ENCODE measurements at regions not wholly inside any gene's neighbourhood (a gene's known extent, or its start where the extent isn't known, plus 50 kb on each side); places are given as distances from the start of the nearest gene placed in this dataset.

GRCh38 chr18:43876286-43876685 lies 599.0 kb upstream of the SYT4 start:
- no peak for DNase-seq (ENCODE audit: low read depth in 2 of 3, low spot score in 1 of 3)

- no peak for DNase-seq (ENCODE audit: low read depth in 2 of 3, low spot score in 1 of 3)
Measured at GRCh38 chr18:43876748-43877147, 599.5 kb upstream of the SYT4 start.

- no peak for DNase-seq (ENCODE audit: low read depth in 2 of 3, low spot score in 1 of 3)
Measured at GRCh38 chr18:43877616-43878321, 600.5 kb upstream of the SYT4 start.

- no peak for DNase-seq (ENCODE audit: low read depth in 2 of 3, low spot score in 1 of 3)
Measured at GRCh38 chr18:43879415-43879814, 602.1 kb upstream of the SYT4 start.

GRCh38 chr18:43882358-43883055 lies 605.2 kb upstream of the SYT4 start:
- DNase-seq (ENCODE audit: low read depth in 2 of 3, low spot score in 1 of 3), result no peak

GRCh38 chr18:43883886-43884285 lies 606.6 kb upstream of the SYT4 start:
- no peak for DNase-seq (ENCODE audit: low read depth in 2 of 3, low spot score in 1 of 3)

- DNase-seq (ENCODE audit: low read depth in 2 of 3, low spot score in 1 of 3), result no peak
Measured at GRCh38 chr18:43886341-43886740, 609.1 kb upstream of the SYT4 start.

GRCh38 chr18:43887491-43887890 lies 610.2 kb upstream of the SYT4 start:
- DNase-seq (ENCODE audit: low read depth in 2 of 3, low spot score in 1 of 3), result no peak

GRCh38 chr18:43888598-43888997 lies 611.3 kb upstream of the SYT4 start:
- DNase-seq (ENCODE audit: low read depth in 2 of 3, low spot score in 1 of 3), result no peak

- DNase-seq (ENCODE audit: low read depth in 2 of 3, low spot score in 1 of 3), result no peak
Measured at GRCh38 chr18:43893001-43893637, 615.8 kb upstream of the SYT4 start.

GRCh38 chr18:43904209-43904837 lies 627.0 kb upstream of the SYT4 start:
- no peak for DNase-seq (ENCODE audit: low read depth in 2 of 3, low spot score in 1 of 3)

- no peak for DNase-seq (ENCODE audit: low read depth in 2 of 3, low spot score in 1 of 3)
Measured at GRCh38 chr18:43914018-43914417, 636.7 kb upstream of the SYT4 start.

- DNase-seq (ENCODE audit: low read depth in 2 of 3, low spot score in 1 of 3), result no peak
Measured at GRCh38 chr18:43916984-43917383, 639.7 kb upstream of the SYT4 start.

GRCh38 chr18:43917520-43917919 lies 640.2 kb upstream of the SYT4 start:
- no peak for DNase-seq (ENCODE audit: low read depth in 2 of 3, low spot score in 1 of 3)

- DNase-seq (ENCODE audit: low read depth in 2 of 3, low spot score in 1 of 3), result no peak
Measured at GRCh38 chr18:43919551-43919950, 642.3 kb upstream of the SYT4 start.

GRCh38 chr18:43931439-43931838 lies 654.1 kb upstream of the SYT4 start:
- DNase-seq (ENCODE audit: low read depth in 2 of 3, low spot score in 1 of 3), result no peak

- no peak for DNase-seq (ENCODE audit: low read depth in 2 of 3, low spot score in 1 of 3)
Measured at GRCh38 chr18:43932140-43932539, 654.9 kb upstream of the SYT4 start.

- DNase-seq (ENCODE audit: low read depth in 2 of 3, low spot score in 1 of 3), result no peak
Measured at GRCh38 chr18:43933177-43933576, 655.9 kb upstream of the SYT4 start.

- DNase-seq (ENCODE audit: low read depth in 2 of 3, low spot score in 1 of 3), result no peak
Measured at GRCh38 chr18:43934322-43934721, 657.0 kb upstream of the SYT4 start.

- DNase-seq (ENCODE audit: low read depth in 2 of 3, low spot score in 1 of 3), result no peak
Measured at GRCh38 chr18:43934781-43935471, 657.6 kb upstream of the SYT4 start.

- DNase-seq (ENCODE audit: low read depth in 2 of 3, low spot score in 1 of 3), result no peak
Measured at GRCh38 chr18:43936176-43936575, 658.9 kb upstream of the SYT4 start.

Measured in stimulated activated CD4-positive, alpha-beta T cell treated with anti-CD3 and anti-CD28 coated beads, Interleukin-12 subunit alpha, Interleukin-12 subunit beta, amount 100 ng/mL, for 48 hours (primary cell).